SK-N-SH treated with all-trans-retinoic acid at 6 μM for 48 hours (cell line): ENCODE measurements at regions not wholly inside any gene's neighbourhood (a gene's known extent, or its start where the extent isn't known, plus 50 kb on each side); places are given as distances from the start of the nearest gene placed in this dataset.

Experiments used
- ATAC-seq: fragments of 200-7000 bp; cut with Tn5 transposase; 3 replicates; pipeline ENCODE4 v1.9.1; 2020; ENCODE audit warnings: mild to moderate bottlenecking, moderate library complexity
- ARNTL ChIP-seq: fragments of 450-650 bp; formaldehyde crosslinking; IDR thresholded peaks from 2 replicates; pipeline ENCODE4 v1.5.0; 2020; ENCODE audit warnings: low read depth, mild to moderate bottlenecking, moderate library complexity, borderline replicate concordance
- BACH2 ChIP-seq: fragments of 250-450 bp; sonication (Bioruptor Pico); IDR thresholded peaks from 2 replicates; pipeline ENCODE4 v1.9.0; 2021; ENCODE audit warnings: mild to moderate bottlenecking, borderline replicate concordance
- CSDC2 ChIP-seq: fragments of 250-450 bp; sonication (Bioruptor Pico); IDR thresholded peaks from 2 replicates; pipeline ENCODE4 v1.5.0; 2020; ENCODE audit warnings: mild to moderate bottlenecking, moderate library complexity
- CSRNP3 ChIP-seq: fragments of 250-450 bp; sonication (Bioruptor Pico); IDR thresholded peaks from 2 replicates; pipeline ENCODE4 v1.5.1; 2021; ENCODE audit warnings: mild to moderate bottlenecking, moderate library complexity
- GLIS3 ChIP-seq: fragments of 250-450 bp; sonication (Bioruptor Pico); IDR thresholded peaks from 2 replicates; pipeline ENCODE4 v1.5.0; 2020; ENCODE audit warnings: mild to moderate bottlenecking, moderate library complexity
- ISL1 ChIP-seq: fragments of 250-450 bp; sonication (Bioruptor Pico); IDR thresholded peaks from 2 replicates; pipeline ENCODE4 v2.1.2; 2022; ENCODE audit warnings: mild to moderate bottlenecking, moderate library complexity
- OSR1 ChIP-seq: fragments of 250-450 bp; sonication (Bioruptor Pico); IDR thresholded peaks from 2 replicates; pipeline ENCODE4 v1.8.0; 2022; ENCODE audit warnings: moderate library complexity, mild to moderate bottlenecking, inconsistent platforms
- PATZ1 ChIP-seq: fragments of 250-450 bp; sonication (Bioruptor Pico); IDR thresholded peaks from 2 replicates; pipeline ENCODE4 v1.8.0; 2020; ENCODE audit warnings: mild to moderate bottlenecking, moderate library complexity, borderline replicate concordance
- POU6F1 ChIP-seq: fragments of 250-450 bp; sonication (Bioruptor Pico); IDR thresholded peaks from 2 replicates; pipeline ENCODE4 v1.8.0; 2021; ENCODE audit warnings: low read depth, mild to moderate bottlenecking, moderate library complexity, borderline replicate concordance
- PPARA ChIP-seq: fragments of 250-450 bp; sonication (Bioruptor Pico); IDR thresholded peaks from 2 replicates; pipeline ENCODE4 v1.5.0; 2020; ENCODE audit warnings: mild to moderate bottlenecking, borderline replicate concordance
- RARB ChIP-seq: fragments of 250-450 bp; sonication (Bioruptor Pico); IDR thresholded peaks from 2 replicates; pipeline ENCODE4 v1.8.0; 2021; ENCODE audit warnings: mild to moderate bottlenecking, moderate library complexity
- SNAI2 ChIP-seq: fragments of 250-450 bp; sonication (Bioruptor Pico); IDR thresholded peaks from 2 replicates; pipeline ENCODE4 v1.5.0; 2020; ENCODE audit warnings: mild to moderate bottlenecking, moderate library complexity
- TOX ChIP-seq: fragments of 250-450 bp; sonication (Bioruptor Pico); IDR thresholded peaks from 2 replicates; pipeline ENCODE4 v1.8.0; 2021; ENCODE audit warnings: mild to moderate bottlenecking, moderate library complexity, borderline replicate concordance
- TSHZ2 ChIP-seq: fragments of 250-450 bp; sonication (Bioruptor Pico); IDR thresholded peaks from 2 replicates; pipeline ENCODE4 v1.5.0; 2020; ENCODE audit warnings: mild to moderate bottlenecking, moderate library complexity
- ZC3H10 ChIP-seq: fragments of 250-450 bp; sonication (Bioruptor Pico); IDR thresholded peaks from 2 replicates; pipeline ENCODE4 v1.5.1; 2021; ENCODE audit warnings: mild to moderate bottlenecking, moderate library complexity
- ZFP3 ChIP-seq: fragments of 250-450 bp; sonication (Bioruptor Pico); IDR thresholded peaks from 2 replicates; pipeline ENCODE4 v1.5.0; 2020; ENCODE audit warnings: mild to moderate bottlenecking, moderate library complexity
- ZFP30 ChIP-seq: fragments of 450-650 bp; formaldehyde crosslinking; IDR thresholded peaks from 2 replicates; pipeline ENCODE4 v1.5.0; 2022; ENCODE audit warnings: mild to moderate bottlenecking, moderate library complexity
- ZNF565 ChIP-seq: fragments of 450-650 bp; formaldehyde crosslinking; conservative IDR thresholded peaks from 2 replicates; pipeline ENCODE4 v1.5.0; 2020; ENCODE audit warnings: low read depth, mild to moderate bottlenecking, moderate library complexity

GRCh38 chr16:61366006-61366405, 670.2 kb downstream of the CDH8 start:
- no peak for ATAC-seq
- no peak for TF ChIP-seq RARB
- no peak for TF ChIP-seq POU6F1 (CRISPR knock-in tag)
- no peak for TF ChIP-seq TSHZ2
- no peak for TF ChIP-seq ZC3H10 (CRISPR knock-in tag)
- no peak for TF ChIP-seq CSRNP3 (CRISPR knock-in tag)
- no peak for TF ChIP-seq ZFP30 (CRISPR knock-in tag)
- TF ChIP-seq OSR1 = no peak
- TF ChIP-seq ISL1 (CRISPR knock-in tag) = no peak
- TF ChIP-seq ZFP3 (CRISPR knock-in tag) = no peak
- no peak for TF ChIP-seq PATZ1 (CRISPR knock-in tag)
- no peak for TF ChIP-seq BACH2 (CRISPR knock-in tag)
- no peak for TF ChIP-seq PPARA (CRISPR knock-in tag)
- no peak for TF ChIP-seq ARNTL (CRISPR knock-in tag)
- TF ChIP-seq ZNF565 (CRISPR knock-in tag) = no peak
- no peak for TF ChIP-seq CSDC2 (CRISPR knock-in tag)
- no peak for TF ChIP-seq SNAI2 (CRISPR knock-in tag)
- TF ChIP-seq TOX = no peak

- ATAC-seq = no peak
- TF ChIP-seq ISL1 (CRISPR knock-in tag) = no peak
- TF ChIP-seq TSHZ2 = no peak
- TF ChIP-seq RARB = no peak
- TF ChIP-seq TOX = no peak
- TF ChIP-seq SNAI2 (CRISPR knock-in tag) = no peak
- no peak for TF ChIP-seq ARNTL (CRISPR knock-in tag)
- TF ChIP-seq ZNF565 (CRISPR knock-in tag) = no peak
- no peak for TF ChIP-seq GLIS3
- no peak for TF ChIP-seq ZFP30 (CRISPR knock-in tag)
- no peak for TF ChIP-seq ZC3H10 (CRISPR knock-in tag)
- TF ChIP-seq PATZ1 (CRISPR knock-in tag) = no peak
- TF ChIP-seq CSDC2 (CRISPR knock-in tag) = no peak
Measured at GRCh38 chr16:61364990-61365389, 671.2 kb downstream of the CDH8 start.
